LNCAP (cell line): ENCODE measurements at regions not wholly inside any gene's neighbourhood (a gene's known extent, or its start where the extent isn't known, plus 50 kb on each side); places are given as distances from the start of the nearest gene placed in this dataset.

Experiments used
- TF ChIP-seq, protein P1 (sequence below): fragments of 450-650 bp; IDR thresholded peaks from 2 replicates; pipeline ENCODE4 v1.5.1; 2017; ENCODE audit warnings: mild to moderate bottlenecking

GRCh38 chr5:89267788-89268187 is 384.8 kb upstream of the MEF2C start:
- TF ChIP-seq, protein P1, sequence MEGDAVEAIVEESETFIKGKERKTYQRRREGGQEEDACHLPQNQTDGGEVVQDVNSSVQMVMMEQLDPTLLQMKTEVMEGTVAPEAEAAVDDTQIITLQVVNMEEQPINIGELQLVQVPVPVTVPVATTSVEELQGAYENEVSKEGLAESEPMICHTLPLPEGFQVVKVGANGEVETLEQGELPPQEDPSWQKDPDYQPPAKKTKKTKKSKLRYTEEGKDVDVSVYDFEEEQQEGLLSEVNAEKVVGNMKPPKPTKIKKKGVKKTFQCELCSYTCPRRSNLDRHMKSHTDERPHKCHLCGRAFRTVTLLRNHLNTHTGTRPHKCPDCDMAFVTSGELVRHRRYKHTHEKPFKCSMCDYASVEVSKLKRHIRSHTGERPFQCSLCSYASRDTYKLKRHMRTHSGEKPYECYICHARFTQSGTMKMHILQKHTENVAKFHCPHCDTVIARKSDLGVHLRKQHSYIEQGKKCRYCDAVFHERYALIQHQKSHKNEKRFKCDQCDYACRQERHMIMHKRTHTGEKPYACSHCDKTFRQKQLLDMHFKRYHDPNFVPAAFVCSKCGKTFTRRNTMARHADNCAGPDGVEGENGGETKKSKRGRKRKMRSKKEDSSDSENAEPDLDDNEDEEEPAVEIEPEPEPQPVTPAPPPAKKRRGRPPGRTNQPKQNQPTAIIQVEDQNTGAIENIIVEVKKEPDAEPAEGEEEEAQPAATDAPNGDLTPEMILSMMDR = no peak

- TF ChIP-seq, protein P1 = no peak
These were observed 382.7 kb upstream of the MEF2C start for GRCh38 chr5:89265511-89266179.

GRCh38 chr5:89263846-89264245 is 380.9 kb upstream of the MEF2C start:
- TF ChIP-seq, protein P1 = no peak

DNA sequence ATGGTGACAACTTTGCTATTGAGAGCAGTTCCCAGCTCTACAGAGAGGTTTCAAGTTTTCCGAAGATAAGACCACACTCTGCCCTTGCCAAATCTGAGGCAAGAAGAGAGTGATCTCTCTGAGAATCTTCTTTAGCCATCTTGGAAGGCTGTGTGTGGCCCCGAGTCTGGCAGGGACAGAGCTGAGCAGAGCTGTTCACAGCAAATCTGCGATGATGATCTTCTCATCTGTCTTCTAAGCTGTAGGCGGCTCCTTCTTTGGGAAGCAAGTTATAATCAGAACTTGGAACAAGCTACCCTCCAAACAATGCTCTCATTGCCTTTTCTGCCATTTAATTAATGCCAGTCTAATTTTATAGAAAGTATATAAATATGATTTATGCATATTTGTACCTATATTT is 379.0 kb upstream of the MEF2C start:
- TF ChIP-seq, protein P1 = no peak

DNA sequence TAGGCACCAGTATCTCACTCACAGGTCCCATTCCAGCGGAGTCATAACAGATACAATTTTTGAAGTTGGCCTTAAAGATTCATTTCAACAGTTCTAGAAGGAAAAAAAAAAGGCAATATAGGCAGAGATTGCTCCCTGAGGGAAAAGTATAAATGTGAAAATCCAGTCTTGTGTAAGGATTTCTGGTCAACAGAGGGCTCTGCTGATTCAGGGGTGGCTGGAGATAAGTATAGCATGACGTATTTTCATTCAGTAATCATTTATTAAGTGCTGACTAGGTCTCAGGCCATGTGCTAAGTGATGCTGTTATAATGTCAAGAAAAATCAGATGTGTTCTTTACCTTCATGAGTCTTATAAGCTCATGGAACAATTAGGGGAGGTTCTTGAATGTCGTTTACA is 377.3 kb upstream of the MEF2C start:
- TF ChIP-seq, protein P1 = no peak

DNA sequence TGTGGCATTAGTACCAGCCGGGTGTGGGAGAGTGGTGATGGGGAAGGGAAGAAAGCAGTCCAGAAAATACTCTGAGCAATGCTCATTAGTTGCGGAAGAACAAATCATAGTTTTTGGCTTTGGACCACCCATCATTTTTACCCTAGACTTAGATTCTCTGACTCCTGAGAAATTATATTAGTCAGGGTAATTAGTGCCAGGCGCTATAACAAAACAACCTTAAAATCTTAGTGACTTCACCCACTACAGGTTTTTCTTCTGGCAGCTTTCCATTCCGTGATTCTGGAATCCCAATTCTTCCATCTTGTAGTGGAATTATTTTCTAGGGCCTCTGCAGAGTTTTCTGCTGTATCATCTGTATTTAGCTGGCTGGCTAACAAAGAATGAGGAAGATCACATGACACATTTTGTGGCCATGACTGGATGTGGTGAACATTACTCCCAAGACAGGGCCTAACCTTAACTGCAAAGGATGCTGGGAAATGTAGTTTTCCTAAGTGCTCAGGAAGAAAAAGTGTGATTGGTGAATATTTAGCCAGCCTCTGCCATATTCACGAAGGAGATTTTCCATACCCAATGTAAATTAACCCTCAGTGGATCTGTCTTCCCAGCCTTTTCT is 373.0 kb upstream of the MEF2C start:
- TF ChIP-seq, protein P1 = no peak

- TF ChIP-seq, protein P1 = no peak
These were observed 370.8 kb upstream of the MEF2C start for GRCh38 chr5:89253666-89254352.
